Glutamatergic neuron (in vitro differentiated cells): ENCODE measurements at regions not wholly inside any gene's neighbourhood (a gene's known extent, or its start where the extent isn't known, plus 50 kb on each side); places are given as distances from the start of the nearest gene placed in this dataset.

Experiments
- DNase-seq: peaks from one replicate; pipeline ENCODE4 v3.0.0; 2022
- H3K27ac Mint-ChIP-seq: one replicate; pipeline ENCODE4 v1.8.0; 2020; ENCODE audit warnings: mild to moderate bottlenecking, mixed read lengths, inconsistent platforms; ENCODE audit not compliant: unreplicated experiment
- H3K27me3 Mint-ChIP-seq: one replicate; pipeline ENCODE4 v1.8.0; 2020; ENCODE audit warnings: mild to moderate bottlenecking, moderate library complexity, mixed read lengths, inconsistent platforms; ENCODE audit not compliant: unreplicated experiment
- H3K36me3 Mint-ChIP-seq: one replicate; pipeline ENCODE4 v1.8.0; 2020; ENCODE audit warnings: mild to moderate bottlenecking, mixed read lengths, inconsistent platforms; ENCODE audit not compliant: unreplicated experiment
- H3K4me1 Mint-ChIP-seq: one replicate; pipeline ENCODE4 v1.8.0; 2020; ENCODE audit warnings: mild to moderate bottlenecking, low read depth, mixed read lengths, inconsistent platforms; ENCODE audit not compliant: unreplicated experiment
- H3K4me3 Mint-ChIP-seq: one replicate; pipeline ENCODE4 v1.8.0; 2020; ENCODE audit warnings: mild to moderate bottlenecking, mixed read lengths, inconsistent platforms; ENCODE audit not compliant: unreplicated experiment
- H3K9me3 Mint-ChIP-seq: one replicate; pipeline ENCODE4 v1.8.0; 2020; ENCODE audit warnings: mild to moderate bottlenecking, moderate library complexity, mixed read lengths, inconsistent platforms; ENCODE audit not compliant: unreplicated experiment
- CTCF ChIP-seq: fragments of 200-600 bp; sonication (generic); IDR thresholded peaks from one replicate; pipeline ENCODE4 v1.5.0; 2021; ENCODE audit not compliant: partially characterized antibody, unreplicated experiment

GRCh38 chr2:41992671-41993434 is 55.0 kb upstream of the PKDCC start:
- no peak for DNase-seq
- no peak for TF ChIP-seq CTCF
- Mint-ChIP-seq H3K36me3 (no peaks in the 10 kb centered on the region), H3K4me3 (peak overlapping the region; percentile 65), H3K4me1 (peaks cover 47% of the 10 kb centered on the region), H3K9me3 (peaks cover 42% of the 10 kb centered on the region), H3K27me3 (peaks cover 31% of the 10 kb centered on the region), H3K27ac (peak overlapping the region; percentile 75)

GRCh38 chr2:41993435-41993925 is 54.3 kb upstream of the PKDCC start:
- H3K4me1 Mint-ChIP-seq = peaks cover 44% of the 10 kb centered on the region
- peaks cover 31% of the 10 kb centered on the region for H3K27me3 Mint-ChIP-seq
- peaks cover 42% of the 10 kb centered on the region for H3K9me3 Mint-ChIP-seq
- no peak overlapping the region for H3K4me3 Mint-ChIP-seq
- no peak for DNase-seq
- no peak for TF ChIP-seq CTCF
- H3K36me3 Mint-ChIP-seq = no peaks in the 10 kb centered on the region
- H3K27ac Mint-ChIP-seq = peak overlapping the region; percentile 30

- Mint-ChIP-seq H3K36me3 (no peaks in the 10 kb centered on the region), H3K4me1 (peaks cover 36% of the 10 kb centered on the region), H3K4me3 (no peak overlapping the region), H3K27me3 (peaks cover 24% of the 10 kb centered on the region), H3K9me3 (peaks cover 38% of the 10 kb centered on the region), H3K27ac (peak overlapping the region; percentile 73)
- TF ChIP-seq CTCF = no peak
- no peak for DNase-seq
Measured at GRCh38 chr2:41994233-41994637, 53.6 kb upstream of the PKDCC start.

GRCh38 chr2:41994661-41995060 is 53.2 kb upstream of the PKDCC start:
- no peaks in the 10 kb centered on the region for H3K36me3 Mint-ChIP-seq
- peaks cover 20% of the 10 kb centered on the region for H3K27me3 Mint-ChIP-seq
- no peak for DNase-seq
- peaks cover 34% of the 10 kb centered on the region for H3K9me3 Mint-ChIP-seq
- peak overlapping the region; percentile 73 for H3K27ac Mint-ChIP-seq
- H3K4me1 Mint-ChIP-seq = peaks cover 32% of the 10 kb centered on the region
- no peak overlapping the region for H3K4me3 Mint-ChIP-seq
- TF ChIP-seq CTCF = no peak

- peak overlapping the region; percentile 66 for H3K27ac Mint-ChIP-seq
- no peak for DNase-seq
- H3K36me3 Mint-ChIP-seq = no peaks in the 10 kb centered on the region
- peaks cover 4% of the 10 kb centered on the region for H3K27me3 Mint-ChIP-seq
- peaks cover 16% of the 10 kb centered on the region for H3K9me3 Mint-ChIP-seq
- no peak for TF ChIP-seq CTCF
- H3K4me3 Mint-ChIP-seq = no peak overlapping the region
- peaks cover 16% of the 10 kb centered on the region for H3K4me1 Mint-ChIP-seq
Measured at GRCh38 chr2:41997561-41997960, 50.3 kb upstream of the PKDCC start.
